Peyer's patch (tissue), 4 donors: ENCODE measurements at regions not wholly inside any gene's neighbourhood (a gene's known extent, or its start where the extent isn't known, plus 50 kb on each side); places are given as distances from the start of the nearest gene placed in this dataset.

Experiments used
- DNase-seq, 3 donors: peaks; one replicate each; pipeline ENCODE4 v3.0.0-alpha.2; 2017 to 2019
- H3K27ac ChIP-seq, 4 donors: fragments of 200-600 bp; sonication (generic); one replicate each; pipeline ENCODE4 v1.5.1; 2016 to 2019
- H3K27me3 ChIP-seq, 2 donors: fragments of 200-600 bp; sonication (generic); one replicate each; pipeline ENCODE4 v1.5.1; 2019
- H3K36me3 ChIP-seq, 3 donors: fragments of 200-600 bp; sonication (generic); one replicate each; pipeline ENCODE4 v1.5.1; 2016 to 2019
- H3K4me1 ChIP-seq, 4 donors: fragments of 200-600 bp; sonication (generic); one replicate each; pipeline ENCODE4 v1.5.1; 2016 to 2019
- H3K4me3 ChIP-seq, 4 donors: fragments of 200-600 bp; sonication (generic); 1 replicate in 3 of 4; 2 replicates in 1 of 4; pipeline ENCODE4 v1.5.1; 2016 to 2019; ENCODE audit warnings: mild to moderate bottlenecking in 1 of 4
- H3K9me3 ChIP-seq, 4 donors: fragments of 200-600 bp; sonication (generic); one replicate each; pipeline ENCODE4 v1.5.1; 2016 to 2019; ENCODE audit warnings: mild to moderate bottlenecking in 1 of 4
- CTCF ChIP-seq, 6 experiments: fragments of 450-650 bp in 4 of 6; fragments of 200-600 bp in 2 of 6; sonication (generic) in 1 of 6; IDR thresholded peaks; one replicate each; pipeline ENCODE4 v1.5.1; 2017 to 2019; ENCODE audit warnings: antibody characterized with exemption in 6 of 6, mild to moderate bottlenecking in 3 of 6, moderate library complexity in 1 of 6
- POLR2A ChIP-seq, 2 donors: fragments of 450-650 bp; IDR thresholded peaks; one replicate each; pipeline ENCODE4 v1.5.1; 2017; ENCODE audit warnings: antibody characterized with exemption in 2 of 2, mild to moderate bottlenecking in 2 of 2, moderate library complexity in 2 of 2

GRCh38 chr9:89732295-89732938 lies 127.6 kb downstream of the GADD45G start:
- Histone ChIP-seq H3K4me3 (no peak overlapping the region), H3K36me3 (no peaks in the 10 kb centered on the region), H3K9me3 (no peaks in the 10 kb centered on the region), H3K27me3 (no peaks in the 10 kb centered on the region), H3K4me1 (peaks cover 0 to 16% (median 9%) of the 10 kb centered on the region in 4 donors), H3K27ac (peak overlapping the region; percentile 38 to 65 (median 53))
- no peak for TF ChIP-seq POLR2A (IDR thresholded peaks at IDR 0.05)
- no peak for TF ChIP-seq CTCF (IDR thresholded peaks at IDR 0.05)
- peak; percentile 36 to 65 (median 44) for DNase-seq

- peaks cover 0 to 16% (median 9%) of the 10 kb centered on the region in 4 donors for H3K4me1 ChIP-seq
- H3K9me3 ChIP-seq, result no peaks in the 10 kb centered on the region
- H3K27ac ChIP-seq, result peak overlapping the region in 3 of 4 donors; percentile 18 to 55 (median 38)
- no peak overlapping the region for H3K4me3 ChIP-seq
- no peaks in the 10 kb centered on the region for H3K27me3 ChIP-seq
- TF ChIP-seq CTCF (IDR thresholded peaks at IDR 0.05) (no peak), POLR2A (IDR thresholded peaks at IDR 0.05) (no peak)
- H3K36me3 ChIP-seq, result no peaks in the 10 kb centered on the region
- DNase-seq, result no peak
Observed at GRCh38 chr9:89732939-89733324, 128.1 kb downstream of the GADD45G start.

GRCh38 chr9:89734600-89735041 lies 129.8 kb downstream of the GADD45G start:
- Histone ChIP-seq H3K27me3 (no peaks in the 10 kb centered on the region), H3K9me3 (no peaks in the 10 kb centered on the region), H3K4me3 (no peak overlapping the region), H3K36me3 (no peaks in the 10 kb centered on the region), H3K27ac (no peak overlapping the region), H3K4me1 (peaks cover 0 to 16% (median 12%) of the 10 kb centered on the region in 4 donors)
- no peak for TF ChIP-seq POLR2A (IDR thresholded peaks at IDR 0.05)
- no peak for TF ChIP-seq CTCF (IDR thresholded peaks at IDR 0.05)
- DNase-seq, result peak in 1 of 3 donors; percentile 37

GRCh38 chr9:89738137-89738932 lies 133.5 kb downstream of the GADD45G start:
- Histone ChIP-seq H3K27ac (no peak overlapping the region), H3K36me3 (no peaks in the 10 kb centered on the region), H3K4me1 (peaks cover 0 to 21% (median 9%) of the 10 kb centered on the region in 4 donors), H3K9me3 (no peaks in the 10 kb centered on the region), H3K4me3 (no peak overlapping the region), H3K27me3 (no peaks in the 10 kb centered on the region)
- peak in 1 of 3 donors; percentile 39 for DNase-seq
- TF ChIP-seq CTCF (IDR thresholded peaks at IDR 0.05) (peak in 3 of 6 experiments; percentile 9 to 30 (median 19)), POLR2A (IDR thresholded peaks at IDR 0.05) (no peak)

GRCh38 chr9:89739511-89739910 lies 134.7 kb downstream of the GADD45G start:
- no peak overlapping the region for H3K4me3 ChIP-seq
- H3K9me3 ChIP-seq, result no peaks in the 10 kb centered on the region
- H3K36me3 ChIP-seq, result no peaks in the 10 kb centered on the region
- no peaks in the 10 kb centered on the region for H3K27me3 ChIP-seq
- no peak for DNase-seq
- H3K4me1 ChIP-seq, result peaks cover 0 to 29% (median 14%) of the 10 kb centered on the region in 4 donors
- no peak overlapping the region for H3K27ac ChIP-seq
- no peak for TF ChIP-seq CTCF (IDR thresholded peaks at IDR 0.05)
- no peak for TF ChIP-seq POLR2A (IDR thresholded peaks at IDR 0.05)
